Progenitor cell of endocrine pancreas (in vitro differentiated cells): ENCODE measurements at regions not wholly inside any gene's neighbourhood (a gene's known extent, or its start where the extent isn't known, plus 50 kb on each side); places are given as distances from the start of the nearest gene placed in this dataset.

Source experiments
- DNase-seq: peaks from one replicate; pipeline ENCODE4 v3.0.0; 2021; ENCODE audit warnings: low spot score; ENCODE audit not compliant: unreplicated experiment
- H3K27ac Mint-ChIP-seq: 2 replicates; pipeline ENCODE4 v1.8.0; 2021; ENCODE audit warnings: mild to moderate bottlenecking, moderate library complexity, mixed read lengths
- H3K27me3 Mint-ChIP-seq: 2 replicates; pipeline ENCODE4 v1.8.0; 2021; ENCODE audit warnings: mixed read lengths
- H3K36me3 Mint-ChIP-seq: 2 replicates; pipeline ENCODE4 v1.8.0; 2022; ENCODE audit warnings: mixed read lengths; ENCODE audit not compliant: insufficient read depth
- H3K4me1 Mint-ChIP-seq: 2 replicates; pipeline ENCODE4 v1.8.0; 2021; ENCODE audit warnings: low read depth, mixed read lengths
- H3K4me3 Mint-ChIP-seq: 2 replicates; pipeline ENCODE4 v1.8.0; 2021; ENCODE audit warnings: low read depth, mild to moderate bottlenecking, moderate library complexity, mixed read lengths
- H3K9me3 Mint-ChIP-seq: 2 replicates; pipeline ENCODE4 v1.8.0; 2021; ENCODE audit warnings: low read depth, mixed read lengths
- CTCF ChIP-seq: fragments of 200-600 bp; sonication (generic); IDR thresholded peaks from one replicate; pipeline ENCODE4 v1.5.0; 2021; ENCODE audit warnings: antibody characterized with exemption, mild to moderate bottlenecking; ENCODE audit not compliant: unreplicated experiment

- Mint-ChIP-seq H3K4me1 (peaks cover 5% of the 10 kb centered on the region), H3K27me3 (no peaks in the 10 kb centered on the region), H3K27ac (no peak overlapping the region), H3K9me3 (peaks cover 3% of the 10 kb centered on the region), H3K4me3 (no peak overlapping the region), H3K36me3 (no peaks in the 10 kb centered on the region)
- DNase-seq: no peak
- TF ChIP-seq CTCF: no peak
Measured at GRCh38 chr16:64773638-64774037, 348.2 kb downstream of the CDH11 start.

- DNase-seq: no peak
- Mint-ChIP-seq H3K27ac (no peak overlapping the region), H3K9me3 (peaks cover 3% of the 10 kb centered on the region), H3K4me1 (peaks cover 5% of the 10 kb centered on the region), H3K36me3 (no peaks in the 10 kb centered on the region), H3K27me3 (no peaks in the 10 kb centered on the region), H3K4me3 (no peak overlapping the region)
- TF ChIP-seq CTCF: no peak
Measured at GRCh38 chr16:64773184-64773583, 348.7 kb downstream of the CDH11 start.

GRCh38 chr16:64771273-64771672 is 350.6 kb downstream of the CDH11 start:
- Mint-ChIP-seq H3K27ac (no peak overlapping the region), H3K9me3 (peaks cover 3% of the 10 kb centered on the region), H3K4me3 (no peak overlapping the region), H3K36me3 (no peaks in the 10 kb centered on the region), H3K4me1 (peaks cover 7% of the 10 kb centered on the region), H3K27me3 (no peaks in the 10 kb centered on the region)
- TF ChIP-seq CTCF: no peak
- no peak for DNase-seq

- Mint-ChIP-seq H3K4me3 (no peak overlapping the region), H3K4me1 (peaks cover 1% of the 10 kb centered on the region), H3K27me3 (peaks cover 9% of the 10 kb centered on the region), H3K36me3 (no peaks in the 10 kb centered on the region), H3K27ac (no peak overlapping the region), H3K9me3 (peaks cover 4% of the 10 kb centered on the region)
- no peak for TF ChIP-seq CTCF
- DNase-seq: no peak
Measured at GRCh38 chr16:64762211-64762610, 359.7 kb downstream of the CDH11 start.

GRCh38 chr16:64754279-64754678 is 367.6 kb downstream of the CDH11 start:
- Mint-ChIP-seq H3K36me3 (no peaks in the 10 kb centered on the region), H3K4me1 (no peaks in the 10 kb centered on the region), H3K4me3 (no peak overlapping the region), H3K27ac (no peak overlapping the region), H3K27me3 (peaks cover 21% of the 10 kb centered on the region), H3K9me3 (no peaks in the 10 kb centered on the region)
- no peak for DNase-seq
- no peak for TF ChIP-seq CTCF

- no peaks in the 10 kb centered on the region for H3K36me3 Mint-ChIP-seq
- no peak overlapping the region for H3K4me3 Mint-ChIP-seq
- no peak overlapping the region for H3K27ac Mint-ChIP-seq
- TF ChIP-seq CTCF: no peak
- no peaks in the 10 kb centered on the region for H3K9me3 Mint-ChIP-seq
- peaks cover 23% of the 10 kb centered on the region for H3K27me3 Mint-ChIP-seq
- DNase-seq: no peak
- no peaks in the 10 kb centered on the region for H3K4me1 Mint-ChIP-seq
Measured at GRCh38 chr16:64751906-64752305, 370.0 kb downstream of the CDH11 start.
